GM19463 (cell line): ENCODE measurements at regions not wholly inside any gene's neighbourhood (a gene's known extent, or its start where the extent isn't known, plus 50 kb on each side); places are given as distances from the start of the nearest gene placed in this dataset.

Source experiments
- ATAC-seq: cut with Tn5 transposase; IDR thresholded peaks from one replicate; pipeline ENCODE4 v1.9.1; 2021; ENCODE audit warnings: mild to moderate bottlenecking, moderate library complexity; ENCODE audit not compliant: unreplicated experiment

- no peak for ATAC-seq
These were observed 91.7 kb upstream of the RMDN2 start for GRCh38 chr2:37833423-37833822.

DNA sequence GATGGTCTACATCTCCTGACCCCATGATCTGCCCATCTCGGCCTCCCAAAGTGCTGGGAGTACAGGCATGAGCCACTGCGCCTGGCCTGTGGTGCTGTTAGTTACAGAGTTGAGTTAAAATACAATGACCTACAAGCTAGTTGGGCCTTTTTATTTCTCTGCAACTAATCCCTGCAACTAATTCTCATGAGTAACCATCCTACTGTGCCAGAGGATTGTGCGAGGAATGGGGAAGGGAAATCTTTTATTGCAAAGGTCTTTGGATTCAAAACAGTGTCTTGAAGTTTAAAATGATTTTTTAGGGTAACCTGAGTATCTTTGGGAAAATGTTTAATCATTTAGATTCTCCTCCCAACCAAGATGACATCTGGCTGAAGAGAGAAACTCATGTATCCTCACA is 88.8 kb upstream of the RMDN2 start:
- no peak for ATAC-seq

DNA sequence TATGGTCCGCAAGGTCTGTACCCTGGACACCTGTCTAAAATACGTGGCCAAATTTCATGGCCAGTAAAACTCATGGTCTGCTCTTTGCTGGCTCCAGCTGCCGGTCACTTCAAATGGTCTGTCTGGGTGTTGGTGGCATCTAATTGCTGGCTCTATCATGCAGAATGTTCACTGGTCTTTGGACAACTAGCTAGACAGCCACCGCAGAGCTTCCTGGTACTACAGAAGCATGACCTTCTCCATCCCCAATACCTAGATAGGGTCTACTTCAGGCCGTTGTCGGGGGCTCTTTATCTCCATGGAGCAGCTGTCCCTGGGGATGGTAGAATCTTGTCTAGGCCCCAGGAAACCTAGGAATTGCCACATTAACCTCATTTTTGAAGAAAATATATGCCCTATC is 88.4 kb upstream of the RMDN2 start:
- no peak for ATAC-seq

GRCh38 chr2:37837628-37838328 is 87.3 kb upstream of the RMDN2 start:
- ATAC-seq = no peak

DNA sequence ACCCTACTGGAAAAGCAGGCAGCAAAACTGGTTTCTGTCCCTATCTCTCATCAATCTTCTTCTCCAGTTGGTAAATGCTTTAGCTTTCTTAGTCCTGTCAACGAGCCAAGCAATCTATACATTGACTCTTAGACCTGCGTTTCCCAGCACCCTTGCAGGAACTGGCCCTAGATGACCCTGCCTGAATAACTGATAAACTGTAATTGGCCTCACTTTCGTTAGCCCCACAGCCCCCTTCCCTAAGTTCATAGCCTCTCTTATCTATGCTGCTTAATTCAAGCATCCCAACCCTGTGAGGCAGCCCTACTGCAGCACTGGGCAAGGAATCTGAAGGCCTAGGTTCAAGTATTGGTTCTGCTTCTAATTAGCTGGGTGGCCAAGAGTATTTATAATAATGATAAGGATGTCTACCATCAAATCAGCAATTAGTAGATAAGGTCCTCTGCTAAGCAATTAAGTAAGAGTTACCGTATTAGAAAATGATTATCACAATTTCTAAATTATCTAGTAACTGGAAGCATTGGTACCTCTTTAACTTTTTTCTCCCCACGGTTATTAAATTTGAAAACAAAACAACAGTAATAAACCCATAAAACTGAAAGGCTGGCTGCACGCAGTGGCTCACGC is 86.4 kb upstream of the RMDN2 start:
- ATAC-seq = no peak

DNA sequence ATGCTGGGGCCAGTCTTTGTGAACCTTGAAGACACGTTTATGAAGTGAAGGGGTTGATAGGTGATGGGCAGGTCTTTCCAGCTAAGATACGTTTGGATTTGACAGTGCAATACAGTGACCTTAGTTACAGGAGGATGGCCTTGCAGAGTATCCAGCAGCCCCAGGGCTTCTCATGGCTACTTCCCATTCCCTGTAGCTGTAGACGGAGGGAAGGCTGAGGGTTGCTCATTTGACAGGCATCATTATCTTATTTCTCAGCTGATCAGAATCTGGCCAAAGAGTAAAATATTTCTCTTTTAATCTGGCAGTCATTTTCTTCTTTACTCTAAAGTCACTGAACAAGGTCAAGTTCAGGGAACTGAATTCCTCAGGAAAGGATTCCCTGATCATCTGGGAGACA is 85.1 kb upstream of the RMDN2 start:
- no peak for ATAC-seq

- no peak for ATAC-seq
These were observed 82.2 kb upstream of the RMDN2 start for GRCh38 chr2:37842732-37843440.

DNA sequence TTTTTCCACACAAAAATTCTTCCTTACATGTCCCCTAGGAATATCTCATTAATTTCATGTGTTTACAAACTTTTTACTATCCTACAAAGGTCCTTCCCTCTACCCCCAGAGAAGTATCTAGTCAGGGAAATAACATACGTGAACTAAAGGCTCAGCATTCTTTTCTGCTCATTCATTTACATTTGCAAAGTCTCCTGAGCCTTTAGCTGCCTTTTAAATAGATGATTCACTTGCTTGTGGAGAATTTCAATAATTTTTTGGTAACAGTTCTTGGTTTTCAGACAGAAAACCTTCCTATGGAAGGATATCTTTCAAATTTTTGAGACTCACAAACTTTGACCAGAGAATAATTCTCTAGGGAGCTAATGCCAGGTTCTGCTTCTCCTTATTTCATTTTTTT is 81.5 kb upstream of the RMDN2 start:
- no peak for ATAC-seq

DNA sequence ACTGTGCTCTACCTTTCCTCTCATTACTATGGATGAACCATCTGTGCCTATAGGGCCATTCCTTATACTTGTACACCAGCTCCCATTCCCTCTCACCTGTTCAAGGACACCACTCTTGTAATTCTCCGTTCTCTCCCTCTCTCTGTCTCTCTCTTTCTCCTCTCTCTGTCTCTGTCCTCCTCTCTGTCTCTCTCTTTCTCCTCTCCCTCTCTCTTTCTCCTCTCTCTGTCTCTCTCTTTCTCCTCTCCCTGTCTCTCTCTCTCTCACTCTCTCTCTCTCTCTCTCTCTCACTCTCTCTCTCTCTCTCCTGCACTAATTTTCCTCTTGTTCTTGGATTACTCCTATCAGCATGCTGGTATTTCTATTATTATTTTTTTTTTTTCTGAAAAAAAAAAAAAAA is 78.9 kb upstream of the RMDN2 start:
- ATAC-seq = no peak

DNA sequence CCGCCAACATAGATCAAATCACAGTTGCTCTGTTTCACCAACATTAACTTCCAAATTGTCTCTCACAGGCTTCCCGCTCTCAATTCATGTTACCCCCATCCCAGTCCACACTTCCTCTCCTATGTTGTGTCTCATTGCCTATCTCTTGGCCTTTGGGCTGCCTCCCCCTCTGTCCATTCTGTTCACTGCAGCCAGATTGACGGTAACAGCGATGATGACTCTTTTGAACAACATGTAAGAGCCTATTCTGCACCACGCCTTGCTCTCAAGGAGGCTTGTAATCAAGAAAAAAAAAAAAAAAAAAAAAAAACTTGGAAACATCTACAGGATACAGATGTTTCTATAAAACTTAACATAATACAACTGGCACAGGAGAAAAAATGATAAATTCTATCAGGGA is 77.3 kb upstream of the RMDN2 start:
- ATAC-seq = no peak

GRCh38 chr2:37848451-37848850 is 76.6 kb upstream of the RMDN2 start:
- no peak for ATAC-seq

DNA sequence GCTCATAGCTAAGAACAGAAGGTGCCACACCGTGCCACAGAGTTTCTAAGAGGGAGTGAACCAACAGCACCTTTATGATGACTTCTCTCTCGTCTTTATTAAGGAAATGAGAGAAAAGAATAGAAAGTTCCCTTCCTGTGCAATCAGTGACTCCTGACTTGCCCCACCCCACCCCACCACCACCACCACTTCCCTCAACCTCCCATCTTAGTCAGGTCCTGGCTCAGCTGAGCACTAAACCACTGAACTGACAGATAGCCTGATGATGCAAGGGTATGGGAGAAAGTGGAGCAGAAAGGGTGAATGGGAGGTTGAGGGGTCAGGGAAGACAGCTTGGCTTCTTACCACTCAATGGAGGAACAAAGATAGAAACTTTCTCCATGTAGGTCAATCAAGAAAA is 75.2 kb upstream of the RMDN2 start:
- no peak for ATAC-seq

- peak; percentile 27 for ATAC-seq
These were observed 73.7 kb upstream of the RMDN2 start for GRCh38 chr2:37851428-37851827.

DNA sequence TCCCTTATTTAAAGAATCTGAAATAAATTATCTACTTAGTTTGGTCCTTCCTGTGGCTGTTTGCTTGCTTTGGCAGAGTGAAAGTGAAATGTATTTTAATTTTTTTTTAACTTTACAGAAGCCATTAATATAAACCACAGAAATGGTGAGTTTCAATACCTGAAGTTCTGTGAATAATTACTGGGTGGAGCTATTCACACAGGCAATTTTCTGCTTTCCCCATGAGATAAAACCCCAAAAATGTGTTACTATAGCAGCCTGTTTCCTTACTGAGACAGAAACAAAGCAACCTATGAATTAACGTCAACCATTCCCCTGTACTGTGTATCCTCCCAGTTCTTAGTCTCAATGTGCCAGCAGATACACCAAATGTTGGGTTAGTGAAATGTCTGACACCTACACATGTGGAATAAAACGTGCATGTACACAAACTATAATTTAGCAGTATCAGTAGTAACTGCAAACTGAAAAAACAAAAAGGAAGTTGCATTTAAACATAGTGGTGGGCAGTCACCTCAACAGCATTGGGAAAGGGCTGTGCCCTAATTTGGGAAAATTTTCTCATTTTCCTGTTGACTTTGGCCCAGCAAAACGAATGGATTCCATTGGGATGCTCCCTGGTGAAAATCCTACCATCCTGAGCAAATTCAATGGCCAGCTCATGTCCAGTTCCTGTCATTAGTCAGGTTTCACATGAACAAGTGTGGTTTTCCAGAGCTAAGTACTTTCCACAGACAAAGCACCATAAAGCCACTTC is 73.1 kb upstream of the RMDN2 start:
- peak; percentile 71 for ATAC-seq

DNA sequence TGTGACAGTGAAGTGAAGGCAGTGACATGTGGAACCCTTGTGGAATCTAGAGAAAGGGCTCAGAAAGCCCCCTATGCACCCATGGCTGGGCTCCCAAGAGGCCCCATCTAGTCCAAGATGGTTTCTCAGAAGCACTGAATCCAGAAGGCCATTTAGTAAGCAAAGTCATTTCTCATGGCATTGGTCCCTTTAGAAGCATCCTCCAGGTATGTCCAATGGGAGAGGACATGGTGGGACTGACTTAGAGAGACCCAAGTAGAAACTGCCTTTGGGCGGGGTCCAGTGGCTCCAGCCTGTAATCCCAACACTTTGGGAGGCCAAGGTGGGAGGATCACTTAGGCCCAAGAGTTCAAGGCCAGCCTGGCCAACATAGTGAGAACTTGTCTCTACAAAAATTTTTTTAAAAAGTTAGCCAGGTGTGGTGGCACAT is 72.5 kb upstream of the RMDN2 start:
- ATAC-seq = no peak

- ATAC-seq = no peak
These were observed 70.3 kb upstream of the RMDN2 start for GRCh38 chr2:37854676-37855282.

DNA sequence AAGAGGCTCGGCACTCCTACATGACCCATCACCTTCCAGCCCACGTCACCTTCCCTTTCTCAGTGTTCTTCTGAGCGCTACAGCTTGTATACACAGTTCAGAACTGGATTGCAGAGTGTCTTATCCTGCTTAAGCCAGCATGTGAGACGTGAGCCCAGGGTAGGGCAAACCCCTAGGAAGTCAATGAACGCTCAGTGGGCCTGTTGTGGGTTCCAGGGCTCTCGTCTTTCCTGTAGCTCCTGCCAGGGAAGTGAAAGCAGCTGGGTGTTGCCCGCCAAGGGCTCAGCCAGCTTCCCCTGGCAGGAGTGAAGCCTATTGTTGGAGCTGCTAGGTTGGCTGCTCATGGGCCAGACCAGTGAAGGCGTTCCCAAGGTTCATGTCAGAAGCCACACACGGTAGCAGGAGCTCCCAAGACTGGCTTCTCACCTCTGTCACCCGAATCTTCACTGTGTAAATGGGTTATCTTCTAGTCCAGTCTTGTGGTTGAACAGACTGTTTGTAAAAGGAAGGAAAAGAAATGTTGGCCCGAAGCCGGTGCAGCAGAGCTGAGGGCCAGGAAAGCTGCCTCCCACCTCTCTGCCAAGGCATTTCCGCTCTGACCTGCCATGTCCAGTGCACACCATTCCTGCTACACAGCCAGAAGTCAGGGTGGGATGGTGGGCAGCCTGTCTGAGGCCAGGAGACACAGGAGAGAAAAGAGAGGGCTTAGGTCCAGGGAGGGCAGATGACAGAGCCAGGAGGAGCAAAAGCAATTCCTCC is 69.6 kb upstream of the RMDN2 start:
- ATAC-seq = no peak

DNA sequence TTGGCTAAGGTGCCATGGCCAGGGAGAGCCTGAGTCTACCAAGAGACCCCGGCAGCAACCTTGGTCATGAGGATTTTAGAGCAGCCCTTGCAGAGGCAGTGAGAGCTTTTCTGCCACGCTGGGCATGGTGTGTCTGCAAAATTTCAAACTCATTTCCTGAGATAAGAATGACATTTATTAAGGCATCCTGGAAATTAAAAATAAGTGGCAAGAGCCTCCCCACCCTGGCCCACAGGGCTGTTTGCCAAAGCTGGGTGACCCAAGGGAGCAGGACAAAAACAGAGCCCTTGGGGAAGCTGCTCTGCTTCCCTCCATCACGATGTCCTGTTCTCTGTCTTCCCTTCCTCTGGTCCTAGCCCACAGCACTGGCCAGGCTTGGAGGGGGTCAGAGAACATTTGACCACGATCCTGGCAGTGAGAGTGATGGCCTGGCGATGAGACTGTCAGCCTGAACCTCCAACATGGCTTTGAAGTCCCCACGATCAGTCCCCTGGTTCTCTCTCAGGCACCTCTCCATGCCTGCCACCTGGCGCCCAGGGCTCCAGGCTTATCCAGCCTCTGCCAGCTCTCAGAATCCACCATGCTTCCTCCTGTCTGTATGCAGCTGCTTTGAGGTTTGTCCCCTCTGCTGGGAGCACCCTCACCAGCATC is 68.9 kb upstream of the RMDN2 start:
- ATAC-seq = no peak

- no peak for ATAC-seq
These were observed 67.3 kb upstream of the RMDN2 start for GRCh38 chr2:37857575-37858399.
